Right atrium auricular region (tissue), 2 donors: ENCODE measurements at regions not wholly inside any gene's neighbourhood (a gene's known extent, or its start where the extent isn't known, plus 50 kb on each side); places are given as distances from the start of the nearest gene placed in this dataset.

Experiments
- DNase-seq: peaks from one replicate; pipeline ENCODE4 v3.0.0-alpha.2; 2019; ENCODE audit warnings: low spot score
- H3K27ac ChIP-seq, 2 donors: fragments of 200-600 bp; sonication (generic); 1 replicate in 1 of 2; 2 replicates in 1 of 2; pipeline ENCODE4 v1.5.1; 2016 to 2019
- H3K27me3 ChIP-seq, 2 donors: fragments of 200-600 bp; sonication (generic); one replicate each; pipeline versions ENCODE4 v1.5.1 to v1.6.0; 2017 to 2019
- H3K36me3 ChIP-seq: fragments of 200-600 bp; sonication (generic); one replicate; pipeline ENCODE4 v1.5.1; 2016
- H3K4me1 ChIP-seq, 2 donors: fragments of 200-600 bp; sonication (generic); one replicate each; pipeline versions ENCODE4 v1.5.1 to v1.6.0; 2017 to 2019
- H3K4me3 ChIP-seq, 2 donors: fragments of 200-600 bp; sonication (generic); 1 replicate in 1 of 2; 2 replicates in 1 of 2; pipeline ENCODE4 v1.5.1; 2017 to 2019; ENCODE audit warnings: mild to moderate bottlenecking in 1 of 2, moderate library complexity in 1 of 2
- H3K9me3 ChIP-seq, 2 donors: fragments of 200-600 bp; sonication (generic); one replicate each; pipeline ENCODE4 v1.5.1; 2019
- CTCF ChIP-seq, 2 donors: fragments of 200-600 bp; sonication (generic); IDR thresholded peaks; one replicate each; pipeline ENCODE4 v1.5.1; 2019; ENCODE audit warnings: antibody characterized with exemption in 2 of 2

- DNase-seq, result no peak
- Histone ChIP-seq H3K27ac (no peak overlapping the region), H3K36me3 (no peaks in the 10 kb centered on the region), H3K27me3 (no peaks in the 10 kb centered on the region), H3K9me3 (peaks cover 0 to 3% of the 10 kb centered on the region in 2 donors), H3K4me3 (no peak overlapping the region), H3K4me1 (no peaks in the 10 kb centered on the region)
- no peak for TF ChIP-seq CTCF (IDR thresholded peaks at IDR 0.05)
Measured at GRCh38 chr18:73653251-73653650, 494.4 kb downstream of the FBXO15 start.

GRCh38 chr18:73647391-73647790 is 500.2 kb downstream of the FBXO15 start:
- Histone ChIP-seq H3K4me3 (no peak overlapping the region), H3K27me3 (no peaks in the 10 kb centered on the region), H3K9me3 (no peaks in the 10 kb centered on the region), H3K36me3 (no peaks in the 10 kb centered on the region), H3K4me1 (no peaks in the 10 kb centered on the region), H3K27ac (no peak overlapping the region)
- no peak for TF ChIP-seq CTCF (IDR thresholded peaks at IDR 0.05)
- no peak for DNase-seq

GRCh38 chr18:73646772-73647171 is 500.9 kb downstream of the FBXO15 start:
- H3K27ac ChIP-seq, result no peak overlapping the region
- H3K27me3 ChIP-seq, result no peaks in the 10 kb centered on the region
- no peak overlapping the region for H3K4me3 ChIP-seq
- TF ChIP-seq CTCF (IDR thresholded peaks at IDR 0.05), result no peak
- no peak for DNase-seq
- no peaks in the 10 kb centered on the region for H3K9me3 ChIP-seq
- no peaks in the 10 kb centered on the region for H3K4me1 ChIP-seq
- no peaks in the 10 kb centered on the region for H3K36me3 ChIP-seq

GRCh38 chr18:73646196-73646595 is 501.4 kb downstream of the FBXO15 start:
- Histone ChIP-seq H3K27ac (no peak overlapping the region), H3K4me3 (no peak overlapping the region), H3K4me1 (no peaks in the 10 kb centered on the region), H3K9me3 (no peaks in the 10 kb centered on the region), H3K36me3 (no peaks in the 10 kb centered on the region), H3K27me3 (no peaks in the 10 kb centered on the region)
- DNase-seq, result no peak
- no peak for TF ChIP-seq CTCF (IDR thresholded peaks at IDR 0.05)

GRCh38 chr18:73645160-73645715 is 502.4 kb downstream of the FBXO15 start:
- DNase-seq, result no peak
- no peaks in the 10 kb centered on the region for H3K27me3 ChIP-seq
- TF ChIP-seq CTCF (IDR thresholded peaks at IDR 0.05), result no peak
- no peak overlapping the region for H3K4me3 ChIP-seq
- no peaks in the 10 kb centered on the region for H3K36me3 ChIP-seq
- no peak overlapping the region for H3K27ac ChIP-seq
- no peaks in the 10 kb centered on the region for H3K4me1 ChIP-seq
- no peaks in the 10 kb centered on the region for H3K9me3 ChIP-seq

- Histone ChIP-seq H3K4me1 (peaks cover 0 to 5% of the 10 kb centered on the region in 2 donors), H3K36me3 (no peaks in the 10 kb centered on the region), H3K27me3 (no peaks in the 10 kb centered on the region), H3K9me3 (no peaks in the 10 kb centered on the region), H3K4me3 (no peak overlapping the region), H3K27ac (no peak overlapping the region)
- TF ChIP-seq CTCF (IDR thresholded peaks at IDR 0.05), result no peak
- DNase-seq, result no peak
Measured at GRCh38 chr18:73639788-73640187, 507.8 kb downstream of the FBXO15 start.
